Peyer's patch (tissue), 4 donors: ENCODE measurements at regions not wholly inside any gene's neighbourhood (a gene's known extent, or its start where the extent isn't known, plus 50 kb on each side); places are given as distances from the start of the nearest gene placed in this dataset.

Experiments
- POLR2A ChIP-seq, 2 donors: fragments of 450-650 bp; IDR thresholded peaks; one replicate each; pipeline ENCODE4 v1.5.1; 2017; ENCODE audit warnings: antibody characterized with exemption in 2 of 2, mild to moderate bottlenecking in 2 of 2, moderate library complexity in 2 of 2
- TF ChIP-seq, protein P1 (sequence below), 6 experiments: fragments of 450-650 bp in 4 of 6; fragments of 200-600 bp in 2 of 6; sonication (generic) in 1 of 6; IDR thresholded peaks; one replicate each; pipeline ENCODE4 v1.5.1; 2017 to 2019; ENCODE audit warnings: antibody characterized with exemption in 6 of 6, mild to moderate bottlenecking in 3 of 6, moderate library complexity in 1 of 6

DNA sequence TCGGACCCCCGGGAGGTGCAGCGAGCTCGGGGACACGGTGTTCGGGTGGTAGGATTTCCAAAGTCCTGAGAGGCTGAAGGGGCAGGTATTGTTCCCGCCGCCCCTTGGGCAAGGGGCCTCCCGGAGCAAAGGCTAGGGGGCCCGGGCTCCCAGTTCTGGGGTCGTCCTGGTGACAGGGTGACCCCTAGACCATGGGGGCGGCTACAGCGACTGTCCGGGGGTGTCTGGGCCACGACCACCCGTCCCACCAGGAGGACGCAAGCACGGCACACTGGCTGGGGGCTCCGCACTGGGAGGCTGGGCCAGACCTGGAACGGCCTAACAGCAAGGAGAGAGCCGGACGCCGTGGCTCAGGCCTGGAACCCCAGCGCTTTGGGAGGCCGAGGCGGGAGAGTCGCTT lies 55.6 kb downstream of the PRR18 start:
- TF ChIP-seq, protein P1, sequence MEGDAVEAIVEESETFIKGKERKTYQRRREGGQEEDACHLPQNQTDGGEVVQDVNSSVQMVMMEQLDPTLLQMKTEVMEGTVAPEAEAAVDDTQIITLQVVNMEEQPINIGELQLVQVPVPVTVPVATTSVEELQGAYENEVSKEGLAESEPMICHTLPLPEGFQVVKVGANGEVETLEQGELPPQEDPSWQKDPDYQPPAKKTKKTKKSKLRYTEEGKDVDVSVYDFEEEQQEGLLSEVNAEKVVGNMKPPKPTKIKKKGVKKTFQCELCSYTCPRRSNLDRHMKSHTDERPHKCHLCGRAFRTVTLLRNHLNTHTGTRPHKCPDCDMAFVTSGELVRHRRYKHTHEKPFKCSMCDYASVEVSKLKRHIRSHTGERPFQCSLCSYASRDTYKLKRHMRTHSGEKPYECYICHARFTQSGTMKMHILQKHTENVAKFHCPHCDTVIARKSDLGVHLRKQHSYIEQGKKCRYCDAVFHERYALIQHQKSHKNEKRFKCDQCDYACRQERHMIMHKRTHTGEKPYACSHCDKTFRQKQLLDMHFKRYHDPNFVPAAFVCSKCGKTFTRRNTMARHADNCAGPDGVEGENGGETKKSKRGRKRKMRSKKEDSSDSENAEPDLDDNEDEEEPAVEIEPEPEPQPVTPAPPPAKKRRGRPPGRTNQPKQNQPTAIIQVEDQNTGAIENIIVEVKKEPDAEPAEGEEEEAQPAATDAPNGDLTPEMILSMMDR (IDR thresholded peaks at IDR 0.05), result no peak
- no peak for TF ChIP-seq POLR2A (IDR thresholded peaks at IDR 0.05)
